PFSK-1 (cell line): ENCODE measurements at regions not wholly inside any gene's neighbourhood (a gene's known extent, or its start where the extent isn't known, plus 50 kb on each side); places are given as distances from the start of the nearest gene placed in this dataset.

Experiments used
- POLR2AphosphoS5 ChIP-seq: IDR thresholded peaks from 2 replicates; pipeline ENCODE4 v1.6.1; 2012; ENCODE audit warnings: low read depth, mild to moderate bottlenecking, control low read depth, low read length, moderate library complexity
- TAF1 ChIP-seq: IDR thresholded peaks from 2 replicates; pipeline ENCODE4 v1.6.1; 2012; ENCODE audit warnings: low read length, control low read depth, borderline replicate concordance; ENCODE audit not compliant: insufficient read depth

GRCh38 chr4:147220833-147221232 is 260.1 kb upstream of the EDNRA start:
- TF ChIP-seq POLR2AphosphoS5 = no peak
- no peak for TF ChIP-seq TAF1
